HG02970 (cell line): ENCODE measurements at regions not wholly inside any gene's neighbourhood (a gene's known extent, or its start where the extent isn't known, plus 50 kb on each side); places are given as distances from the start of the nearest gene placed in this dataset.

ENCODE experiments used
- ATAC-seq: cut with Tn5 transposase; IDR thresholded peaks from one replicate; pipeline ENCODE4 v1.9.1; 2021; ENCODE audit warnings: mild to moderate bottlenecking, moderate library complexity, moderate number of reproducible peaks; ENCODE audit not compliant: unreplicated experiment, low FRiP score

- no peak for ATAC-seq
Observed at GRCh38 chr13:104198801-104199200, 1132.6 kb upstream of the SLC10A2 start.

DNA sequence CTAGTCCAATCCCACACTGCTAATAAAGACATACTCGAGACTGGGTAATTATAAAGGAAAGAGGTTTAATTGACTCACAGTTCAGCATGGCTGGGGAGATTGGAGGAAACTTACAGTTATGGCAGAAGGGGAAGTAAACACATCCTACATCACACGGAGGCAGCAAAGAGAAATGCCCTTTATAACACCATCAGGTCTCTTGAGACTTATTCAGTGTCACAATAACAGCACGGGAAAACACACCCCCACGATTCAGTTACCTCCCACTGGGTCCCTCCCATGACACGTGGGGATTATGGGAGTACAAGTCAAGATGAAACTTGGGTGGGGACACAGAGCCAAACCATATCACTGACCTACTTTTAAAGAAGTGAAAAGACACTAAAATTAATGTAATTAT is 1130.4 kb upstream of the SLC10A2 start:
- ATAC-seq = no peak

- ATAC-seq = no peak
Observed at GRCh38 chr13:104181526-104182231, 1115.5 kb upstream of the SLC10A2 start.

GRCh38 chr13:104170980-104171555 is 1104.9 kb upstream of the SLC10A2 start:
- no peak for ATAC-seq

DNA sequence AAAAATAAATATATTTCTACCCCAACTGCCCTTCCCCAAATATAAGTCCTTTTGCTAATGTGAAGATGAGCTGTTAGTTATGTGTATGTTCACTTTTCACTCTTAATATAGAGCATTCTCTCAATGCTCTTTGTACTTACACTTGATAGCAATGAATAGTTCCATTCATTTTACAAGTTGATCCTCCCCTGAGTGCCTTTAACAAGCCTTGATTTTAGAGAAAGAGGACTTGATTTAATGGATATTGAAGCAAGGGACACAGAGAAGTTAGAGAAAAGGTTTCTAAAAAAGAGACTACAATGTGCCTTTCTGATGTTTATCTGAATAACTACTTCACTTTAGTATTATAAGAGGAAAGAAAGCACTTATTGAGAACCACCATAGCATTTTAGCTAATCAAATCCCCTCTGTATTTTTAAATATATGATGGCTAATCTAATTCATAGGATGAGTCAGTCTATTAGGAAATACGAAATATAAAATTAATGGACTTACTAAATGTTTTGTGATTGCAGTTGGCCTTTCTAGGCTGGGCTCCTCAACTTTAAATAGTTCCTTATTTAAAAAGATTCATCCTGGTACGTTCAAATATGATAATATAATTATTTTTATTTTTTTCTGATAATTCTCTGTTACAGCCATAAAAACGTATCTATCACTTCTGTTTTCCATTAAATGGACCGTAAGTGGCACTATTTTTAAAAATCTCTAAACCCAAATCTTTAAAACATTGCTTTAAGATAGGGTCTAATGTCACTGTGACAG is 1097.8 kb upstream of the SLC10A2 start:
- ATAC-seq = no peak

DNA sequence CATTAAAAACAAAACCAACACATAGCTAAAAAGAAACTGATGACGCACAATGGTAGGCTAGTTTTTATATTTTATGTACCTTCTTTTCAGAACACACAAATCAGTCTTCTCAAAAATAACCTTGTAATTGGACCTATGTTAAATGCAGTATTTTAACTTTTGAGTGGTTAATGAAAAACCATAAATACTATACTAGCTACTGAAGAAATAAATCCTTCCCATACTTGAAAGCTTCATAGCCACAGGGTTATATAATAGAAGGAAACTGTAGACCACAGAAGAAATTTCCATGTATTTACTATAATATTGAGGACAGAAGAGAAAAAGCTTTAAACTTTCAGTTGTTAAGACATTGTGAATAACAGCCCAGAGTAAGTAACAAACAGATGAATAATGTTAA is 1094.3 kb upstream of the SLC10A2 start:
- no peak for ATAC-seq

- ATAC-seq = no peak
Observed at GRCh38 chr13:104143760-104144416, 1077.7 kb upstream of the SLC10A2 start.

GRCh38 chr13:104140552-104140951 is 1074.3 kb upstream of the SLC10A2 start:
- no peak for ATAC-seq

GRCh38 chr13:104137416-104137815 is 1071.2 kb upstream of the SLC10A2 start:
- no peak for ATAC-seq

- no peak for ATAC-seq
Observed at GRCh38 chr13:104132849-104133248, 1066.6 kb upstream of the SLC10A2 start.

DNA sequence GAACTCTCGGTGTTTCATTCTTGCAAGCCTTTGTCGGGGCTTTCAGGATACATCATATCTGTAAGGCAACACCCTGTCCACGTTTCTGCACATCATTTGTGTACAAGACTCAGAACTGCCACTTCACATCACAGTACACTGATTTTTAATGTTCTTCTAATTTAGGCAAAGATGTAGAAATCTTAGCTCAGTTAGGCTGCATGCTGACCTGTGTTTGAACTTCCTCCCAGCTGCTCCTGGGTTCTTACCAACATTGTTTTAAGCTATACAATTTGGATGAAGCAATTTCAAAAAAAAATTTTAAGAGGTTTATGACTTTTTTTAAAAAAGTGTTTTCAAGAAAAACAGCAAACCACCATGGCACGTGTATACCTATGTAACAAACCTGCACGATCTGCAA is 1047.9 kb upstream of the SLC10A2 start:
- no peak for ATAC-seq

- ATAC-seq = no peak
Observed at GRCh38 chr13:104111031-104111430, 1044.8 kb upstream of the SLC10A2 start.

DNA sequence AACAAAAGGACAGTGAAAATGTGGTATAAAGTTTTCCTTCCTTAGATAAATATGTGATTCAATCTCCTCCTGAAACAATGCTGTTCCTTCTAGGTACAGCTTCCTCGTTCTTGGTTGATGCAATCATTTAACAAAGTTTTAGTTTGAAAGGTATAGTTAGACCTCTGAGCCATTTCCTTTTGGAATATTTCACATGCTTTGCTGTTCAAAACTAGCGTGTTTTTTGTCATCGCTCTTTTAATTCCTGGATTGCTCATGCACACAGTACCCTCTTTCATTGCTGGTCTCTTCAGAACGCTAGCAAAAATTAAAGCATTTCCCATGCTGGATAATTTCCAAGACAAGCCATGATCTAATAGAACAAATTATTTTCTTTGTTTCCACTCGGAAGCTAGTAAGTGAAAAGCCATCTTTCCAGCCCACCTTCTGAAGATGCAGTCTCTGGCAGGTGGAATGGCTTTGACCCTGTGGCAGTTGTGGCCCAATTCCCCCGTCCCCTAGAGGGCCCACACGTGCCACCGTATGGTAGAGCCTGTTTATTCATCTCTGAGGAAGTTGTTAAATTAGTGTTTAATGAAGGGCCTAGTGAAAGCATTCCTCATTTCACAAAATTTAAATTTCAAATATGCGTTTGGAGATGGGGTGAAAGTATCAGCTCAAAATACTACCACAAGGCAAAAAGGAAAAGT is 1040.6 kb upstream of the SLC10A2 start:
- ATAC-seq = no peak

DNA sequence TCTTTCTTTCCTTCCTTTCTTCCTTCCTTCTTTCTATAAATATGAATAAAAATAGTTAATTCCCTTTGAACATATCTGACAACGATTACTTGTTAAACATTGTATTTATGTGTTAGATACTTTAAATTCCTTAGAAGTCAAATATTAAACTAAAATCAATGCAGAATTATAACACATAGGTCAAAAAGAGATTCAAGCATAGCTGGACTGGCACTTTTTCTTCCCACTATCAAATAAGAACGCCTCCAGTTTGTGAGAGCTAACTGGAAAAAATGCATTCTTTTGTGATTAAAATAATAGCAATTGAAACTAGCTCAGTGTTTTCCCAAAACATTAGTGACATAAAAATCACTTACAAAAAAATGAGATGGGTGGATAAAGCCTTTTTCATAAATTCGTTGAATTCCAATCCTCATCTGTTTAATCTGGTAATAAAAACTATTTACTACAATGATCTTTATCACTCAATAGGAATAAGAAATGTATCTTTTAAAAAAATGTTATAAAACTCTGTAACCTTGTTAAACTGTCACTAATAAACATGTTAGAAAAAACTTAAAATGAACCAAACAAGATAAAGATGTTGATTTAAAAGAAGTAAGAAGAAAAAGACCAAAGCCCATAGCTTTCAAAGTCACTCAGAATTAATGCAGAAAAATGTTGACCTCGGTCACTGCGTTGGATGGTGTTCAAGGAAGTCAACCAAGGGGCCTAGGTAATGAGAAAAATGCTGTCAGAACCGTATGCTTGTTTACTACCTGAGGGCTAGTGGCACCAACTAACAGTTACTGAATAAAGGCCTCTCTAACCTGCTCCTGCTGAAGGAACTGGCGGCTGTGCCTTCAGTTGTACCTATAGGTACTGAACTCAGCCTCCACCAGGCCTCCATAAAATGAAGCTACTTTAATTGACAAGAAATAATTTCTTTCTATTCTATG is 1039.5 kb upstream of the SLC10A2 start:
- ATAC-seq = no peak

GRCh38 chr13:104099750-104100149 is 1033.5 kb upstream of the SLC10A2 start:
- ATAC-seq = no peak

DNA sequence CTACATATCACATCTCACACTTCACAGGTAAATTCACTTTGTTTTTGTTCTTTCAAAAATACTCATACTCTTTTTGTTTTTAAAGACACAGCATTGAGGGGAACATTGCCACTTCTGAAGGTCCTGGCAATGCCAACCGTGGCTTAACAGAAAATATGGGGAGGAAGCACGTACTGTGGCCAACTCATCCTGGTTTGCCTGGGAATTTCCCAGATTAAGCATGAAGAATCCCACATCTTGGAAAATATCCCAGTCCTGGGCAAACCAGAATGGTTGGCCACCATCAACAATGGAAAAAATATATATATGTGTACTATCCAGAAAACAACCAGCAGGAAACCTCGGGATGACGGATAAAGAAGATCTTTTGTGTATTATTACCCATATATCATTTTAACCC is 1032.2 kb upstream of the SLC10A2 start:
- ATAC-seq = no peak

DNA sequence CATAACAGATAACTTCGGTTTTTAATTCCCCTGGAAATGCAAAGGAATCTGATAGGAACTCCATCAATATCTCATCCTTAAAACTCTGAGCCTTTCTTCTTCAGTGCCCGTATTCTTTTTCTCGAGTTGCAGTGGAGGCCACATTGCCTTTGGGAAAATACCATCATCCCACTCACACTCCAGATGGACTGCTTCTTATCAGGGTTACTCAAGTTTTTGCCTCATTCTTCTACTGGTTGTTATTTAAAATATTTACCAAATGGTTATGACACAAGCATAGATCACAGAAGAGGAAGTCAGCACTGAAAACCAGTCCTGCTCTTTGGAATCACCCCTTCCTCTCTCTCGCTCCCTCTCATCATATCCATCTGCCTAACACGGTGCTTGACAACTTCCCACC is 1020.5 kb upstream of the SLC10A2 start:
- ATAC-seq = no peak

- no peak for ATAC-seq
Observed at GRCh38 chr13:104086210-104086609, 1020.0 kb upstream of the SLC10A2 start.

GRCh38 chr13:104085611-104086010 is 1019.4 kb upstream of the SLC10A2 start:
- ATAC-seq = no peak

DNA sequence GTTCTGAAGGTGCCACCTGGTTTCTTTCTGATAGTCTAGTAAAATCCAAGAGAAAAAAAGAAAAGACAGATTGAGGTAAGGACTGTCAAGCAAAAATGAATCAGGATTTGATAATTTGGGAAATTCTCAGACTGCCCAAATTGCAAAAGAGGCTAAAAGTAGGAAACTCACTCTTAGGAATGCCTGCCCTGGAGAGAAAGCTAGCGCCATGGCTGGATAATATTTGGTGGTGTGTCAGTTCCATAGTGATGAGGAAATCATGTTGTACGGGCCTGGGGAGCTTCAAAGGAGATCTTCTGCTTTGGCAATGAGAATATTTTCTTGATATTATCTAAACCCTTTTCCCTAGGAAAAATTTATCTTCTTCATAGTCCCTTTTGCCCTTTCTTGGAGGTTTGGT is 1008.1 kb upstream of the SLC10A2 start:
- no peak for ATAC-seq
